Fibroblast of skin of back (primary cell): ENCODE measurements at regions not wholly inside any gene's neighbourhood (a gene's known extent, or its start where the extent isn't known, plus 50 kb on each side); places are given as distances from the start of the nearest gene placed in this dataset.

Experiments
- DNase-seq: peaks from one replicate; pipeline ENCODE4 v3.0.0-alpha.2; 2013

DNA sequence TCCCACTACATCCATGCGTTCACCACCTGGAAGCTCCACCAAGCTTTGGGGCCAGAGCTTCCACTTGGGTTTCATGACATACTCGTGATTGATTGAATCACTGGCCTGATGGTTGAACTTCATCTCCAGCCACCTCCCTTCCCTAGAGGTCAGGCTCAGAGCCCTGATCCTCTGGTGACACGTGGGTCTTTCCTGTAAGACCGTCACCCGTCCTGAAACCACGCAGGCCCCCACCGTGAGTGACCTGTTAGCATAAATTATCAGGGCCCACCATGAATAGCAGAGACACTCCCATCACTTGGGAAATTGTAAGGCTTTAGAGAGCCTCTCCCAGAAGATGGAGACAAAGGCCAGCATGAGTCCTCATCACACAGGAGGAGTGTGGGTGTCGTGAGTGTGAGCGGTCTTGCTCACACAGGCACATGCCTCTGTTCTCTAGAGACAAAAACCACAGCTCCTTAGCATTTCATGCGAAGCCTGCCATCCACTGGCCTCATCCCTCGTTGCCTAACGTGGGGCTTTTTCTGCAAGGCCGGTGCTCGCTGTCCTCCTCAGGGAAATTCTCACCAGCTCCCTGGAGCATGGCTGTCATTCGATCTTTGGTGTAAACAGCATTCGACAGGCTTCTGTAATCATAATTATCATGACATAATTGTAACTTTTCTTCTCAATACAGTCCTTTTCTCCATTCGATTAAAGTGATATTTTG lies 65.1 kb upstream of the DUSP22 start:
- DNase-seq, result peak; percentile 34

DNA sequence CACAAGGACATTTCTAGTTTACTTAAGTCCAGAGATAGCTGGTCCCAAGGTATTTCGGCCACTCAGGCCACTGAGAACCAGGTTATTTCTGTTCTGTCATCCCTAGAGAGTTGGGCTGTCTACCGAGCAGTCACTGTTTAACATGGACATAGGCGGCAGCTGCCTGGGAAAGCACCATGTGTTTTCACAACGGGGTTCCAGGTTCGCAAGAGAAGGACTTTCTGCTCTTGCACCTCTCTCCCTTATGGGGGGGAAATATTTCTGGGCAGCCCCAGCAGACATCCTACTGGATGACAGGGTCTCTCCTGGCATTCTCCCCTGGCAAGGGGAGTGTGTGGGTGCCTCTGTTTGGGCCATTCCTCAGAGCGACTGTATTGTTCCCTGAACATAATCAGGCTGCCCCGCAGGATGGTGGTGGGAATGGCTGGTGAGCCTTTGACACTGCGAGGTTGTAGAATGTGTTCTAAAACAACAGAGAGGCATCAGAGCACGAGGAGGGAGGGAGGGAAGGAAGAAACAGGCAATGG lies 64.4 kb upstream of the DUSP22 start:
- DNase-seq, result no peak

GRCh38 chr6:228881-229651 lies 63.2 kb upstream of the DUSP22 start:
- no peak for DNase-seq

DNA sequence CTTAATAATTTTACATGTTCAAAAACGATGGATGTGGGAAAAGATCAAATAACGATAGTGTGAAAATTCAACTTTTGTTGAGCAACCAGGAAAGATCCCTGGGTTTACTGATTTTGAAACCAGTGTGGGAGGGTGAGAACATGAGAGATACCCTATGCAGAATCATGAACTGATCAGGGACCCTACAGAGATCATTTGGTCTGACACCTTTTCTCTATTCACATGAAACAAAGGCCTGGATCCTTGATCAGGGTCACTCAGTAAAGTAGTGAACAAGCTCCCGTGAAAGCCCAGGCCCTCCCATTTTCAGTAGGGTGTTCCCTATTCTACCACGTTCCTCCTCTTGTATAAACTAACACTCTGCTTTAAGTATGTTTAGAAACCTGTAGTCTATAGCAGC lies 60.5 kb upstream of the DUSP22 start:
- no peak for DNase-seq

GRCh38 chr6:232982-233640 lies 59.2 kb upstream of the DUSP22 start:
- DNase-seq, result no peak

DNA sequence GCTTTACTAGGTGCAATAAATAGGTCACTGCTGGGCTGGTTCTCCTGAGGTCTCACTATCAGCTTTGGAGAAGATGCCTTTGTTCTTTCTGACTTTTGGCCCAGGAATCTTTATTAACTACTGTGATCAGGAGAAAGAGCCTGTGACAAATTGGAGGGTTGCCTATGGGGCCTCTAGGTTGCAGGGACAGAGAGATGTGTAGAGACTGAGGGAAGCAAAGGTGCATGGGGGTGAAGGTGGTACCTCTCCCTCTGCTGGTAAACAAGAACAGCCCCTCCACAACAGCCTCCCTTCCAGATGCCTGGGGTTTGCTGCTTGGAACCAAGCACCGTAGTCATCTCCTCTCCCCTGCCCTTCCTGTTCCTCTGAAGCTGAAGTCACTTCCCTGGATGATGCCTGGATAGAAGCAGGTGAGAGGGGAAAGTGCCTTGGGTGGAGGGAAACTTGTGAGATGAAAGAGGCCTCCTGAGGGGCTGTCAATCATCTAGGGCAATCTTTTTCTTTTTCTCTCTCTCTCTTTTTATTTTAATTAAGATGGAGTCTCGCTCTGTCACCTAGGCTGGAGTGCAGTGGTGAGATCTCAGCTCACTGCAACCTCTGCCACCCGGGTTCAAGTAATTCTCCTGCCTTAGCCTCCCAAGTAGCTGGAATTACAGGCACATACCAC lies 57.4 kb upstream of the DUSP22 start:
- DNase-seq, result no peak

DNA sequence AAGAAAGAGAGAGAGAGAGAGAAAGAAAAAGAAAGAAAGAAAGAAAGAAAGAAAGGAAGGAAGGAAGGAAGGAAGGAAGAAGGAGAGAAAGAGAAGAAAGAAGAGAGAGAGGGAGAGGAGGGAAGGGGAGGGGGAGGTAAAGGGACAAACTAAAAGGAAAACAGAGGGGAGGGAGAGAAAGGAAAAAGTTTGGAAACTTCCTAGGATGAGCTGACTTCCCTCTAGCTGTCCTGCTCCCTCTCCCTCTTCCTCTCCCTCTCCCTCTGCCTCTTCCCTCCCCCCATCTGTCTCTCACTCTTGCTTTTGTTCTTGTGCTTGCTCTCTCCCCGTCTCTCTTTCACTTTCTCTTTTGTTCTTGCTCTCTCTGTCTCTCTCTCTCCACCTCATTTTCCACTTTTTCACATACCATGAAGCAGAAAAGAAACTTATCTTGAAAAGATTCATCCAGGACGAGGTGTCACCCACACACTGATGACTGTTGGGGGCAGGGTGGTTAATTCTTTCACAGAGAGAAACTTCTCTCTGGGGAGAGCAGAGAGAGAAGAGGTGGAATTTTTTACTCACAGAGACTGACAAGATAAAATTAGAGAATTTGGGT lies 56.4 kb upstream of the DUSP22 start:
- peak; percentile 45 for DNase-seq

GRCh38 chr6:236519-236918 lies 55.8 kb upstream of the DUSP22 start:
- no peak for DNase-seq

GRCh38 chr6:240151-240550 lies 52.1 kb upstream of the DUSP22 start:
- no peak for DNase-seq

GRCh38 chr6:241336-241865 lies 50.9 kb upstream of the DUSP22 start:
- DNase-seq, result no peak
